Skeletal muscle satellite cell (primary cell): ENCODE measurements at regions not wholly inside any gene's neighbourhood (a gene's known extent, or its start where the extent isn't known, plus 50 kb on each side); places are given as distances from the start of the nearest gene placed in this dataset.

ENCODE experiments used
- H3K27me3 ChIP-seq: 2 replicates; pipeline ENCODE4 v1.7.0; 2013; ENCODE audit warnings: low read length; ENCODE audit not compliant: control insufficient read depth, insufficient read depth
- H3K36me3 ChIP-seq: 2 replicates; pipeline ENCODE4 v1.7.0; 2013; ENCODE audit warnings: mild to moderate bottlenecking, control low read depth, low read length; ENCODE audit not compliant: insufficient read depth
- H3K4me1 ChIP-seq: 2 replicates; pipeline ENCODE4 v1.7.0; 2013; ENCODE audit warnings: low read length; ENCODE audit not compliant: control insufficient read depth, insufficient read depth
- H3K4me2 ChIP-seq: 2 replicates; pipeline ENCODE4 v1.7.0; 2013; ENCODE audit warnings: mild to moderate bottlenecking, low read length
- H3K4me3 ChIP-seq: 2 replicates; pipeline ENCODE4 v1.7.0; 2013; ENCODE audit warnings: low read length
- H3K9ac ChIP-seq: 2 replicates; pipeline ENCODE4 v1.7.0; 2013; ENCODE audit warnings: mild to moderate bottlenecking, low read depth, low read length, moderate library complexity
- H3K9me3 ChIP-seq: replicated peaks from 2 replicates; pipeline ENCODE4 v1.7.0; 2013; ENCODE audit warnings: mild to moderate bottlenecking, control low read depth, low read length

- no peaks in the 10 kb centered on the region for H3K27me3 ChIP-seq
- H3K4me3 ChIP-seq, result no peak overlapping the region
- no peak overlapping the region for H3K9ac ChIP-seq
- peaks cover 8% of the 10 kb centered on the region for H3K9me3 ChIP-seq
- no peak overlapping the region for H3K4me2 ChIP-seq
- no peaks in the 10 kb centered on the region for H3K36me3 ChIP-seq
- no peaks in the 10 kb centered on the region for H3K4me1 ChIP-seq
Observed at GRCh38 chr6:51495610-51496396, 591.6 kb downstream of the PKHD1 start.

GRCh38 chr6:51502996-51503395 lies 584.4 kb downstream of the PKHD1 start:
- Histone ChIP-seq H3K36me3 (no peaks in the 10 kb centered on the region), H3K9ac (no peak overlapping the region), H3K4me3 (no peak overlapping the region), H3K27me3 (no peaks in the 10 kb centered on the region), H3K4me1 (no peaks in the 10 kb centered on the region), H3K9me3 (no peaks in the 10 kb centered on the region), H3K4me2 (no peak overlapping the region)

- H3K36me3 ChIP-seq, result no peaks in the 10 kb centered on the region
- no peaks in the 10 kb centered on the region for H3K27me3 ChIP-seq
- H3K4me3 ChIP-seq, result no peak overlapping the region
- no peaks in the 10 kb centered on the region for H3K4me1 ChIP-seq
- no peak overlapping the region for H3K4me2 ChIP-seq
- no peak overlapping the region for H3K9ac ChIP-seq
- H3K9me3 ChIP-seq, result no peaks in the 10 kb centered on the region
Observed at GRCh38 chr6:51505434-51505833, 582.0 kb downstream of the PKHD1 start.

- H3K9me3 ChIP-seq, result no peaks in the 10 kb centered on the region
- no peak overlapping the region for H3K4me2 ChIP-seq
- H3K4me1 ChIP-seq, result peaks cover 5% of the 10 kb centered on the region
- no peaks in the 10 kb centered on the region for H3K27me3 ChIP-seq
- no peaks in the 10 kb centered on the region for H3K36me3 ChIP-seq
- no peak overlapping the region for H3K9ac ChIP-seq
- no peak overlapping the region for H3K4me3 ChIP-seq
Observed at GRCh38 chr6:51509597-51509996, 577.8 kb downstream of the PKHD1 start.

- Histone ChIP-seq H3K4me2 (no peak overlapping the region), H3K27me3 (no peaks in the 10 kb centered on the region), H3K9me3 (no peaks in the 10 kb centered on the region), H3K4me3 (no peak overlapping the region), H3K4me1 (peaks cover 5% of the 10 kb centered on the region), H3K36me3 (no peaks in the 10 kb centered on the region), H3K9ac (no peak overlapping the region)
Observed at GRCh38 chr6:51511081-51511480, 576.3 kb downstream of the PKHD1 start.

- H3K27me3 ChIP-seq, result no peaks in the 10 kb centered on the region
- peak overlapping the region; percentile 25 for H3K9ac ChIP-seq
- H3K4me1 ChIP-seq, result peaks cover 5% of the 10 kb centered on the region
- H3K9me3 ChIP-seq, result no peaks in the 10 kb centered on the region
- H3K4me2 ChIP-seq, result no peak overlapping the region
- H3K36me3 ChIP-seq, result no peaks in the 10 kb centered on the region
- H3K4me3 ChIP-seq, result no peak overlapping the region
Observed at GRCh38 chr6:51513891-51514747, 573.3 kb downstream of the PKHD1 start.

GRCh38 chr6:51514748-51515402 lies 572.5 kb downstream of the PKHD1 start:
- H3K27me3 ChIP-seq, result no peaks in the 10 kb centered on the region
- H3K9me3 ChIP-seq, result no peaks in the 10 kb centered on the region
- H3K36me3 ChIP-seq, result no peaks in the 10 kb centered on the region
- no peak overlapping the region for H3K4me3 ChIP-seq
- peaks cover 5% of the 10 kb centered on the region for H3K4me1 ChIP-seq
- H3K4me2 ChIP-seq, result no peak overlapping the region
- H3K9ac ChIP-seq, result peak overlapping the region; percentile 43

GRCh38 chr6:51526049-51526448 lies 561.4 kb downstream of the PKHD1 start:
- no peaks in the 10 kb centered on the region for H3K36me3 ChIP-seq
- no peak overlapping the region for H3K9ac ChIP-seq

GRCh38 chr6:51526922-51527321 lies 560.5 kb downstream of the PKHD1 start:
- H3K36me3 ChIP-seq, result no peaks in the 10 kb centered on the region
- no peaks in the 10 kb centered on the region for H3K4me1 ChIP-seq
- no peak overlapping the region for H3K4me3 ChIP-seq
- no peak overlapping the region for H3K9ac ChIP-seq
- no peaks in the 10 kb centered on the region for H3K27me3 ChIP-seq
- H3K4me2 ChIP-seq, result no peak overlapping the region
- H3K9me3 ChIP-seq, result peaks cover 3% of the 10 kb centered on the region

More at GRCh38 chr6:51526049-51526448, 561.4 kb downstream of the PKHD1 start:
- H3K4me2 ChIP-seq, result no peak overlapping the region
- no peaks in the 10 kb centered on the region for H3K4me1 ChIP-seq
- H3K4me3 ChIP-seq, result no peak overlapping the region
- no peaks in the 10 kb centered on the region for H3K27me3 ChIP-seq
- H3K9me3 ChIP-seq, result peaks cover 3% of the 10 kb centered on the region

GRCh38 chr6:51528556-51528955 lies 558.9 kb downstream of the PKHD1 start:
- Histone ChIP-seq H3K27me3 (no peaks in the 10 kb centered on the region), H3K4me2 (no peak overlapping the region)

GRCh38 chr6:51529240-51529639 lies 558.2 kb downstream of the PKHD1 start:
- no peaks in the 10 kb centered on the region for H3K36me3 ChIP-seq
- H3K27me3 ChIP-seq, result no peaks in the 10 kb centered on the region
- no peaks in the 10 kb centered on the region for H3K4me1 ChIP-seq
- H3K9me3 ChIP-seq, result peaks cover 3% of the 10 kb centered on the region
- H3K4me2 ChIP-seq, result no peak overlapping the region
- H3K4me3 ChIP-seq, result no peak overlapping the region
- H3K9ac ChIP-seq, result no peak overlapping the region

More at GRCh38 chr6:51528556-51528955, 558.9 kb downstream of the PKHD1 start:
- Histone ChIP-seq H3K4me1 (no peaks in the 10 kb centered on the region), H3K9ac (no peak overlapping the region), H3K36me3 (no peaks in the 10 kb centered on the region), H3K4me3 (no peak overlapping the region), H3K9me3 (peaks cover 3% of the 10 kb centered on the region)
